HG03439 (cell line): ENCODE measurements at regions not wholly inside any gene's neighbourhood (a gene's known extent, or its start where the extent isn't known, plus 50 kb on each side); places are given as distances from the start of the nearest gene placed in this dataset.
"Not testable (repeated sequence)": the region's sequence is repeated elsewhere in the genome, so short reads cannot be mapped to it uniquely, and the experiment has no call there.

ENCODE experiments used
- ATAC-seq: cut with Tn5 transposase; IDR thresholded peaks from one replicate; pipeline ENCODE4 v1.9.1; 2021; ENCODE audit warnings: mild to moderate bottlenecking, moderate library complexity; ENCODE audit not compliant: unreplicated experiment

GRCh38 chr1:146521804-146522203 lies 293.0 kb upstream of the NOTCH2NLA start:
- not testable (repeated sequence) for ATAC-seq

GRCh38 chr1:146513754-146514153 lies 284.9 kb upstream of the NOTCH2NLA start:
- not testable (repeated sequence) for ATAC-seq

- ATAC-seq: not testable (repeated sequence)
Observed at GRCh38 chr1:146511047-146511777, 282.4 kb upstream of the NOTCH2NLA start.

- ATAC-seq: not testable (repeated sequence)
Observed at GRCh38 chr1:146510248-146510983, 281.6 kb upstream of the NOTCH2NLA start.

- ATAC-seq: not testable (repeated sequence)
Observed at GRCh38 chr1:146504121-146504520, 275.3 kb upstream of the NOTCH2NLA start.

GRCh38 chr1:146487555-146487954 lies 258.7 kb upstream of the NOTCH2NLA start:
- not testable (repeated sequence) for ATAC-seq

- not testable (repeated sequence) for ATAC-seq
Observed at GRCh38 chr1:146487155-146487554, 258.3 kb upstream of the NOTCH2NLA start.

- ATAC-seq: not testable (repeated sequence)
Observed at GRCh38 chr1:146486300-146487014, 257.6 kb upstream of the NOTCH2NLA start.

- ATAC-seq: not testable (repeated sequence)
Observed at GRCh38 chr1:146484195-146484594, 255.4 kb upstream of the NOTCH2NLA start.

GRCh38 chr1:146479188-146479587 lies 250.4 kb upstream of the NOTCH2NLA start:
- ATAC-seq: not testable (repeated sequence)

- ATAC-seq: not testable (repeated sequence)
Observed at GRCh38 chr1:146478125-146478720, 249.4 kb upstream of the NOTCH2NLA start.

- not testable (repeated sequence) for ATAC-seq
Observed at GRCh38 chr1:146475086-146475485, 246.3 kb upstream of the NOTCH2NLA start.

GRCh38 chr1:146474216-146474615 lies 245.4 kb upstream of the NOTCH2NLA start:
- ATAC-seq: not testable (repeated sequence)

GRCh38 chr1:146472192-146472861 lies 243.5 kb upstream of the NOTCH2NLA start:
- ATAC-seq: not testable (repeated sequence)

- ATAC-seq: not testable (repeated sequence)
Observed at GRCh38 chr1:146459939-146460338, 231.1 kb upstream of the NOTCH2NLA start.

- ATAC-seq: not testable (repeated sequence)
Observed at GRCh38 chr1:146459308-146459707, 230.5 kb upstream of the NOTCH2NLA start.

- not testable (repeated sequence) for ATAC-seq
Observed at GRCh38 chr1:146448877-146449246, 220.0 kb upstream of the NOTCH2NLA start.

GRCh38 chr1:146448212-146448876 lies 219.5 kb upstream of the NOTCH2NLA start:
- not testable (repeated sequence) for ATAC-seq

- not testable (repeated sequence) for ATAC-seq
Observed at GRCh38 chr1:146443871-146444222, 215.0 kb upstream of the NOTCH2NLA start.
